ENCODE measurements at regions not wholly inside any gene's neighbourhood (a gene's known extent, or its start where the extent isn't known, plus 50 kb on each side); places are given as distances from the start of the nearest gene placed in this dataset.

GRCh38 chr10:61825001-61825400 lies 76.5 kb upstream of the ARID5B start:
- DNase-seq (ENCODE audit: low spot score in 2 of 2), result no peak
- no peak overlapping the region for H3K4me3 ChIP-seq (ENCODE audit: low read depth, poor library complexity, severe bottlenecking)
- 84 to 92% methylated on average over 5 of the region's 5 CpGs for WGBS, 2 donors
- no peak for TF ChIP-seq POLR2A (IDR thresholded peaks at IDR 0.05)
- TF ChIP-seq CTCF (IDR thresholded peaks at IDR 0.05), result no peak
- intact Hi-C loops (cut with DNase I; ENCODE audit: low total_unique reads), result no loop called here

GRCh38 chr10:61825628-61826027 lies 75.9 kb upstream of the ARID5B start:
- H3K4me3 ChIP-seq (ENCODE audit: low read depth, poor library complexity, severe bottlenecking), result no peak overlapping the region
- no peak for DNase-seq (ENCODE audit: low spot score in 2 of 2)
- intact Hi-C loops (cut with DNase I; ENCODE audit: low total_unique reads), result no loop called here
- 69 to 71% methylated on average over 4 of the region's 4 CpGs for WGBS, 2 donors
- TF ChIP-seq POLR2A (IDR thresholded peaks at IDR 0.05) (no peak), CTCF (IDR thresholded peaks at IDR 0.05) (no peak)

- TF ChIP-seq CTCF (IDR thresholded peaks at IDR 0.05), result no peak
- TF ChIP-seq POLR2A (IDR thresholded peaks at IDR 0.05), result no peak
- H3K4me3 ChIP-seq (ENCODE audit: low read depth, poor library complexity, severe bottlenecking), result no peak overlapping the region
- 89 to 94% methylated on average over 1 of the region's 1 CpG for WGBS, 2 donors
- intact Hi-C loops (cut with DNase I; ENCODE audit: low total_unique reads), result no loop called here
- DNase-seq (ENCODE audit: low spot score in 2 of 2), result no peak
These were observed 73.5 kb upstream of the ARID5B start for GRCh38 chr10:61828034-61828433.

GRCh38 chr10:61828788-61829187 lies 72.7 kb upstream of the ARID5B start:
- WGBS, 2 donors, result 94 to 95% methylated on average over 3 of the region's 3 CpGs

GRCh38 chr10:61830072-61830845 lies 71.2 kb upstream of the ARID5B start:
- H3K4me3 ChIP-seq (ENCODE audit: low read depth, poor library complexity, severe bottlenecking), result no peak overlapping the region
- TF ChIP-seq POLR2A (IDR thresholded peaks at IDR 0.05) (no peak), CTCF (IDR thresholded peaks at IDR 0.05) (no peak)
- intact Hi-C loops (cut with DNase I; ENCODE audit: low total_unique reads), result no loop called here
- DNase-seq (ENCODE audit: low spot score in 2 of 2), result no peak
- 71 to 75% methylated on average over 7 of the region's 7 CpGs for WGBS, 2 donors

More at GRCh38 chr10:61828788-61829187, 72.7 kb upstream of the ARID5B start:
- no peak for TF ChIP-seq CTCF (IDR thresholded peaks at IDR 0.05)
- TF ChIP-seq POLR2A (IDR thresholded peaks at IDR 0.05), result no peak
- H3K4me3 ChIP-seq (ENCODE audit: low read depth, poor library complexity, severe bottlenecking), result no peak overlapping the region
- DNase-seq (ENCODE audit: low spot score in 2 of 2), result no peak
- intact Hi-C loops (cut with DNase I; ENCODE audit: low total_unique reads), result no loop called here

GRCh38 chr10:61830846-61831273 lies 70.6 kb upstream of the ARID5B start:
- TF ChIP-seq POLR2A (IDR thresholded peaks at IDR 0.05) (no peak), CTCF (IDR thresholded peaks at IDR 0.05) (no peak)
- no peak overlapping the region for H3K4me3 ChIP-seq (ENCODE audit: low read depth, poor library complexity, severe bottlenecking)
- intact Hi-C loops (cut with DNase I; ENCODE audit: low total_unique reads), result no loop called here
- WGBS, 2 donors, result 84 to 91% methylated on average over 7 of the region's 7 CpGs
- no peak for DNase-seq (ENCODE audit: low spot score in 2 of 2)

Data from lower leg skin (tissue), 4 donors.